ENCODE measurements at regions not wholly inside any gene's neighbourhood (a gene's known extent, or its start where the extent isn't known, plus 50 kb on each side); places are given as distances from the start of the nearest gene placed in this dataset.

DNA sequence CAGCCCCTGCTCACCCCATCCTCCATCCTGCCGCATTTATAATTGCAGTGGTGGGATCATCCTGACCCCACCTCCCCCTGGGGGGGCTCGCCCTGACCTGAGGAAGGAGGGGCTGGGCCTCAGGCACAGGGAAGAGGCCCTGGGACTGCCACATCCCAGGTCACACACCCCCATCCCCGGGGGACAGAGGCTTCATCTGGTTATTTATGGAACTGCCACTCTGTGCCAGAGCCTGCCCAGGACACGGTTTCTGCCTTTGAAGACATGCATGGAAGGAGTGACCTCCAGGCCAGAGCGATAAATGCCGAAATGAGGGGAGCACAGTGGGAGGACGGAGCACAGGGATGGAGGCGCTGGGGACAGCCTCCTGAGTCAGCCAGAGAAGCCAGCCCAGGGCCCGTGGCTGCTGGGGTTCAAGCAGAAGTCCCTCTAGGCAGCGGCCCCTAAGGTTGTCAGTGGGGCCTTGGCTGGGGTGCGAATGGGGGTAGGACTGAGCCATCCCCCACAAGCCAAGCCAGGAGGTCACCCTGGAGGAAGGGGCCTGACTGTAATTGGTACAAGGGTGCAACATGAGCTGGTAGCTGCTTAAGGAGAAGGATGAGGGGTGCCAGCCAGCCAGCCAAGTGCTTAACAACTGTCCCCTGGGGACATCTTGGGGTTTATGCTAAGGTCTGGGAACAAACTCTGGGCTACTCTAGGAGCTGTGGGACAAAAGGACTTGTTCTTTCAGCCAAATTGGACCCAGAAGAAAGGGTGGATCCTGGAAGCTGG is 51.4 kb upstream of the SHISAL1 start:
- no peak for DNase-seq (ENCODE audit: extremely low spot score, unreplicated experiment)
- no peak overlapping the region for H3K27ac Mint-ChIP-seq
- H3K4me3 Mint-ChIP-seq = no peak overlapping the region
- TF ChIP-seq, protein P1, sequence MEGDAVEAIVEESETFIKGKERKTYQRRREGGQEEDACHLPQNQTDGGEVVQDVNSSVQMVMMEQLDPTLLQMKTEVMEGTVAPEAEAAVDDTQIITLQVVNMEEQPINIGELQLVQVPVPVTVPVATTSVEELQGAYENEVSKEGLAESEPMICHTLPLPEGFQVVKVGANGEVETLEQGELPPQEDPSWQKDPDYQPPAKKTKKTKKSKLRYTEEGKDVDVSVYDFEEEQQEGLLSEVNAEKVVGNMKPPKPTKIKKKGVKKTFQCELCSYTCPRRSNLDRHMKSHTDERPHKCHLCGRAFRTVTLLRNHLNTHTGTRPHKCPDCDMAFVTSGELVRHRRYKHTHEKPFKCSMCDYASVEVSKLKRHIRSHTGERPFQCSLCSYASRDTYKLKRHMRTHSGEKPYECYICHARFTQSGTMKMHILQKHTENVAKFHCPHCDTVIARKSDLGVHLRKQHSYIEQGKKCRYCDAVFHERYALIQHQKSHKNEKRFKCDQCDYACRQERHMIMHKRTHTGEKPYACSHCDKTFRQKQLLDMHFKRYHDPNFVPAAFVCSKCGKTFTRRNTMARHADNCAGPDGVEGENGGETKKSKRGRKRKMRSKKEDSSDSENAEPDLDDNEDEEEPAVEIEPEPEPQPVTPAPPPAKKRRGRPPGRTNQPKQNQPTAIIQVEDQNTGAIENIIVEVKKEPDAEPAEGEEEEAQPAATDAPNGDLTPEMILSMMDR (conservative IDR thresholded peaks at IDR 0.05) = no peak
- H3K4me1 Mint-ChIP-seq (ENCODE audit: unreplicated experiment) = peaks cover 19% of the 10 kb centered on the region
- no peaks in the 10 kb centered on the region for H3K36me3 Mint-ChIP-seq
- H3K27me3 Mint-ChIP-seq = no peaks in the 10 kb centered on the region
- H3K9me3 Mint-ChIP-seq = no peaks in the 10 kb centered on the region

DNA sequence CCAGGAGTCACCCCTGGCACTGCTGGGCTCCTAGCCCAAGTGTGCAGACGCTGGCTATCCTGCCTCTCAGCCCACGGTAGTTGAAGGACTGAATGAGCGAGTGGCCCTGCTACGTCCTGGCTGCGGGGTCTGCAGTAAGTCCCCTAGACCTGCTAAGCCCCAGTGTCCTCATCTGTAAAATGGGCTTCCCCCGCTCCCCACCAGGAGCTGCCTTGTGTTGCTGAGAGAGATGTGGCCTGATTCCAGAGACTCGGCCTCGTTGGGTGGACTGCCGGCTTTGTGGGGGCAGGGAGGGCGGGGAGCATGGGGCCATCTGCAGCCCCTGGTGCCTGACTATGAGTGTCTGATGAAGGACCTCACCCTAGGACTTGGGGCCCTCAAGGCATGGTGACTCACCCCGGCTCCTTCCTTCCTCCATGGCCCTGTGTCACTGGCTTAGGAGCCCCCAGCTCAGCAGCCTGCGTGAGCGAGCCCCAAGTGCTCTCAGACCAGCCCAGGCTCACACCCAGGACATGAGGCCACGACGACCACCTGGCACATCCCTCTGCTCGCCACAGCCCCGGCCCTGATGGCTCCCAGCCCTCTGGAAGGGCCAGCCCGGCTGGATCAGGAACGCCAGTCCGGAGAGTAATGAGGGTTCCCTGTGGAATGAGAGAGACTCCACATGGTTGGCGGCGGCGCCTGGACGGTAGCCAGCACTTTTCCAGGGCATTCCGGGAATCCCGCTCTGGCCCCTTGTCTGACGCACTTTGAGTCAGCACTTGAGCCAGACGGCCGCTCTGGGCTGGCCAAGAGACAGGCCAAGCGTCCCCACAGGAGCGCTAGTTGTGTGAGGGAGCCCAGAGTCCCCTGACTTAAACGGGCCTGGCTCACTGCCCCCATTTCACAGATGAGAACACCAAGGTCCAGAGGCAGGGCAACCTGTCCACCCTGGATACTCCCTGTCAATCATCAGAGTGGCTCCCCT is 50.5 kb upstream of the SHISAL1 start:
- Mint-ChIP-seq H3K36me3 (no peaks in the 10 kb centered on the region), H3K4me3 (no peak overlapping the region), H3K4me1 (ENCODE audit: unreplicated experiment) (peaks cover 25% of the 10 kb centered on the region), H3K27ac (no peak overlapping the region), H3K27me3 (no peaks in the 10 kb centered on the region), H3K9me3 (no peaks in the 10 kb centered on the region)
- TF ChIP-seq, protein P1 (conservative IDR thresholded peaks at IDR 0.05) = no peak
- DNase-seq (ENCODE audit: extremely low spot score, unreplicated experiment) = no peak

DNA sequence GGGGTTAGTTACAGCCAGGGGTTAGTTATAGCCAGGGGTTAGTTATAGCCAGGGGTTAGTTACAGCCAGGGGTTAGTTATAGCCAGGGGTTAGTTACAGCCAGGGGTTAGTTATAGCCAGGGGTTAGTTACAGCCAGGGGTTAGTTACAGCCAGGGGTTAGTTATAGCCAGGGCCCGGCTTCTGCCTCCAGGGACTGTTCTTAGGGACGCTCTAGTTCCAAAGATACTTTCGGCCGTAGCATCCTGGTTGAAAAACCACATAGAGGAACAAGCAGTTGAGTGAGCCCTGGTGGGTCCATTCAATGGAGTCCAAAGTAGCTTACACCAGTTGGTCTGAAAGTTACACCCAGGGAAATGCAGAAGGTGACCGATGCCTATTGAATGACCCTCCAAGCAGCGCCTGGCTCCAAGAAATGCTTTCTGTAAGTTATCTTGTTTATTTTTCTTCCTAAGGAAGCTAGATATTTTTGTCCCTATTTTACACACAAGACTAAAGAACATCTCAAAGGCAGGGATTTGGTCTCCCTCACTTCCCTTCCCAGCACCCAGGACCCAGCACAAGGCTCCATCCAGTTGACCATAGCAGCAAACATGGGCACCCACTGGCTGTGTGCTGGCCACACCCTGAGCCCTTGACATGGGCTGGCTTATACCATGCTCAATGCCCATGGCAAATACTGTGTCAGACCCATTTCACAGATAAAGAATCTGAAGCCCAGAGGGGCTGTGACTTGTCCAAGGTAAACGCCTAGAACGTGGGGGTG is 49.7 kb upstream of the SHISAL1 start:
- Mint-ChIP-seq H3K4me1 (ENCODE audit: unreplicated experiment) (peaks cover 28% of the 10 kb centered on the region), H3K27ac (no peak overlapping the region), H3K4me3 (no peak overlapping the region), H3K9me3 (no peaks in the 10 kb centered on the region), H3K27me3 (no peaks in the 10 kb centered on the region), H3K36me3 (no peaks in the 10 kb centered on the region)
- TF ChIP-seq, protein P1 (conservative IDR thresholded peaks at IDR 0.05) = no peak
- DNase-seq (ENCODE audit: extremely low spot score, unreplicated experiment) = no peak

All from type B pancreatic cell (in vitro differentiated cells).